Activated T-cell treated with anti-CD3 and anti-CD28 coated beads, Interleukin-2, amount 50 U/mL, for 24 hours (primary cell): ENCODE measurements at regions not wholly inside any gene's neighbourhood (a gene's known extent, or its start where the extent isn't known, plus 50 kb on each side); places are given as distances from the start of the nearest gene placed in this dataset.

Source experiments
- DNase-seq: peaks from one replicate; pipeline ENCODE4 v3.0.0-alpha.2; 2020
- H3K27ac Mint-ChIP-seq: 2 replicates; pipeline ENCODE4 v1.8.0; 2020; ENCODE audit warnings: mild to moderate bottlenecking, mixed read lengths
- H3K27me3 Mint-ChIP-seq: 2 replicates; pipeline ENCODE4 v1.8.0; 2020; ENCODE audit warnings: mixed read lengths
- H3K36me3 Mint-ChIP-seq: 2 replicates; pipeline ENCODE4 v1.8.0; 2020; ENCODE audit warnings: low read depth, mixed read lengths
- H3K4me1 Mint-ChIP-seq: 2 replicates; pipeline ENCODE4 v1.8.0; 2020; ENCODE audit warnings: low read depth, mixed read lengths
- H3K4me3 Mint-ChIP-seq: 2 replicates; pipeline ENCODE4 v1.8.0; 2020; ENCODE audit warnings: mild to moderate bottlenecking, moderate library complexity, mixed read lengths
- H3K9me3 Mint-ChIP-seq: 2 replicates; pipeline ENCODE4 v1.8.0; 2020; ENCODE audit warnings: mixed read lengths

- DNase-seq: no peak
- no peak overlapping the region for H3K27ac Mint-ChIP-seq
- no peaks in the 10 kb centered on the region for H3K27me3 Mint-ChIP-seq
- no peak overlapping the region for H3K4me3 Mint-ChIP-seq
- peaks cover 1% of the 10 kb centered on the region for H3K4me1 Mint-ChIP-seq
- H3K36me3 Mint-ChIP-seq: no peaks in the 10 kb centered on the region
- H3K9me3 Mint-ChIP-seq: peaks cover 6% of the 10 kb centered on the region
Measured at GRCh38 chr18:56258178-56258577, 380.2 kb downstream of the TXNL1 start.

GRCh38 chr18:56257205-56257604, 381.2 kb downstream of the TXNL1 start:
- DNase-seq: no peak
- H3K9me3 Mint-ChIP-seq: peaks cover 6% of the 10 kb centered on the region
- no peak overlapping the region for H3K4me3 Mint-ChIP-seq
- no peak overlapping the region for H3K27ac Mint-ChIP-seq
- no peaks in the 10 kb centered on the region for H3K36me3 Mint-ChIP-seq
- no peaks in the 10 kb centered on the region for H3K27me3 Mint-ChIP-seq
- H3K4me1 Mint-ChIP-seq: peaks cover 1% of the 10 kb centered on the region

- Mint-ChIP-seq H3K4me3 (no peak overlapping the region), H3K9me3 (peaks cover 6% of the 10 kb centered on the region), H3K27ac (no peak overlapping the region), H3K27me3 (no peaks in the 10 kb centered on the region), H3K4me1 (peaks cover 1% of the 10 kb centered on the region), H3K36me3 (no peaks in the 10 kb centered on the region)
- DNase-seq: no peak
Measured at GRCh38 chr18:56256659-56257058, 381.7 kb downstream of the TXNL1 start.

DNA sequence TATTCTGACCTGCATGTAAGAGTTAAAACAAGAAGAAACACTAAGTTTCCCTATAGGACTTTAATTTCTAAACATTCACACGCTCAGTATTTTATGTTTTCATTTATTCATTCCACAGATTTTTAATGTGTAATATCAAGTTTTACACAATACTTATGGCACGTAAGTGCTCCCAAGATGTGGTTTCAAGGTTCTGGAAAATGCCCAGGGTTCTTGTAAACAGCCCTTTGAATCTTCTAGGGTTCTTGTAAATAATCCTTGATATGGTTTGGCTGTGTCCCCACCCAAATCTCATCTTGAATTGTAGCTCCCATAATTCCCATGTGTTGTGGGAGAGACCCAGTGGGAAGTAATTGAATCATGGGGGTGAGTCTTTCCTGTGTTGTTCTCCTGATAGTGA, 383.0 kb downstream of the TXNL1 start:
- no peak for DNase-seq
- no peak overlapping the region for H3K4me3 Mint-ChIP-seq
- peaks cover 6% of the 10 kb centered on the region for H3K9me3 Mint-ChIP-seq
- H3K27ac Mint-ChIP-seq: no peak overlapping the region
- H3K4me1 Mint-ChIP-seq: peaks cover 1% of the 10 kb centered on the region
- no peaks in the 10 kb centered on the region for H3K27me3 Mint-ChIP-seq
- no peaks in the 10 kb centered on the region for H3K36me3 Mint-ChIP-seq

DNA sequence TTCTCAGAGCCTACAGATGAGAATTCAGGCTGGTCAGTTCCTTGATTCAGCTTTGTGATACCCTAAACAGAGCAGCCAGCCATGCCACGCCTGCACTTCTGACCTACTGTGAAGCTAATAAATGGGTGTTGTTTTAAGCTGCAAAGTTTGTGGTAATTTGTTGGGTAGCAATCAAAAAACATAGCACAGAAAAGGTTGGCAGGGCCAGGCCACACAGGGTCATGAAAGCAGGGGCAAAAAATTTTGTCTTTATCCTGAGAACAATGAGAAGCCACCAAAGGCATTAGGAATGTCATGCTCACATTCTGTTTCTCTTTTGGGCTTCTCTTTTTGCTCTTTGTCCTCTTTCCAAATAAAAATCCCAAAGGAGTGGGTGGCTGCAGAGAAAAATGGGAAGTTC, 385.9 kb downstream of the TXNL1 start:
- Mint-ChIP-seq H3K4me1 (peaks cover 3% of the 10 kb centered on the region), H3K36me3 (no peaks in the 10 kb centered on the region), H3K27ac (no peak overlapping the region), H3K4me3 (no peak overlapping the region), H3K9me3 (peaks cover 6% of the 10 kb centered on the region), H3K27me3 (no peaks in the 10 kb centered on the region)
- DNase-seq: no peak

GRCh38 chr18:56248610-56249235, 389.7 kb downstream of the TXNL1 start:
- Mint-ChIP-seq H3K27me3 (no peaks in the 10 kb centered on the region), H3K4me3 (no peak overlapping the region), H3K4me1 (peaks cover 2% of the 10 kb centered on the region), H3K27ac (no peak overlapping the region), H3K9me3 (no peaks in the 10 kb centered on the region), H3K36me3 (no peaks in the 10 kb centered on the region)
- no peak for DNase-seq

DNA sequence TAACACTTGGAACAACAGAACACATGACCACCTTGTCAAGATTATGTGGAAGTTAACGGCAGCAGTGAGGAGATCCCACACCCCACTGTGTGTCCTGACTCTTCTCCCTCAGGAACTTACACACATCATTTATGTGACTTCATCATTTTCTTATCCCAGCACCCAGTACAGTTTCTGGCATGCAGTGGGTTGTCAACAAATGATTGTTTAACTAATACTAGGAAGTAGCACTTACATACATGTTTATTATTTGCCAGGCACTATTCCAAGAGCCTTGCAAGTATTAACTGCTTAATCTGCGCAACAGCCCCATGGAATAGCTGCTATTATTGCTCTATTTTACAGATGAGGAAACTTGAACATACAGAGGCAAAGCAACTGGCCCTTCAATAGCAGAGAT, 391.5 kb downstream of the TXNL1 start:
- no peak for DNase-seq
- no peak overlapping the region for H3K4me3 Mint-ChIP-seq
- peaks cover 2% of the 10 kb centered on the region for H3K4me1 Mint-ChIP-seq

DNA sequence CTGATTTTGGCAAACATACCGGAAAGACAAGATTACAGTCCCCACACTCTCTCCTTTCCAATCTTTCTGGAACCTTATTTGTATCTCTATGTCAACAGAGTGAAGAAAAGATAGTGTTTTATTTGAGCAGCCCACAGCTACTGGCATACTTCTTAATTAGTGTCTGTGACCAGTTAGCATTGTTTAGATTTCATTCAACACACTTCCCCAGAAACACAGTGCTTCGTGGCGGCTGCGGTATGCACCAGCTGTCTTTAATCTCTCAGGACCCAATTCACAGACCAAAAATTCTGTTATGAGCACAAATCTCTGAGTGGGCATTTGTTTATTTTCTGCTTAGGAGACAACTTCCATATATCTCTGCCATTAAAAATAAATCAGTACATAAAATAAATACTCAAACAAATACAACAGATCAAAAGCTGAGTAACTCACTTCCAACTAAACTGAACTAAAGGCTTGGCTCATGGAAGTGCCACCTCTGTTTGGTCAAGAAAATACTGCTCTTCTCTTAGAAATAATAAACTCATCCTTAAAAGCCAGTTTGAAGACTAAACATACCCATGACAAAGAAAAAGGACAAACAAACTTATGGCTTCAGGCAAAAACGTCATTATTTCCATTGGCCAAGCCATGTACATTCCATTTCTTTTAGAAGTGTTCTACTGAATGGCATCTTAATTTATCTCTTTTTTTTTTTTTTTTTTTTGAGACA, 392.4 kb downstream of the TXNL1 start:
- Mint-ChIP-seq H3K27me3 (no peaks in the 10 kb centered on the region), H3K4me1 (peaks cover 2% of the 10 kb centered on the region), H3K4me3 (no peak overlapping the region), H3K9me3 (no peaks in the 10 kb centered on the region), H3K27ac (no peak overlapping the region), H3K36me3 (no peaks in the 10 kb centered on the region)
- DNase-seq: no peak

More for the DNA sequence above, 391.5 kb downstream of the TXNL1 start:
- no peaks in the 10 kb centered on the region for H3K27me3 Mint-ChIP-seq
- no peak overlapping the region for H3K27ac Mint-ChIP-seq
- H3K36me3 Mint-ChIP-seq: no peaks in the 10 kb centered on the region
- no peaks in the 10 kb centered on the region for H3K9me3 Mint-ChIP-seq

DNA sequence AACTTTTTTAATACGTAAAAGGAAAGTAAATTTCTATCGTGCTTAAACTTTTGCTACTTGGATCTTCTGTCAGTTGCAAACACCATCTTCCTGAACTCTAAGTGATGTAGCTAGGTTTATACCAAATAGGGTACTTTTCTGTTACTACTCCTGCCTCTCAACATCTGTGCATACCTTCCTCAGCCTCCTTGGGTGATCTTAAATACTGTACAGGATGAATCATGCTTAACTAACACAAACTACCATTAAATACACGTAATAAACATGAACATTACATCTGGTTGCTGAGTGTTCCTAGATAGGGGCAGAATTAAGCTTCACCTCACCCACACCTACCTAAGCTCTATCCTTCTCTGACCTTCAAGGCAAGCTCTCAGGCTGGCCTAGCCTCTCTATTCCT, 398.0 kb downstream of the TXNL1 start:
- no peak overlapping the region for H3K27ac Mint-ChIP-seq
- no peaks in the 10 kb centered on the region for H3K4me1 Mint-ChIP-seq
- no peaks in the 10 kb centered on the region for H3K27me3 Mint-ChIP-seq
- no peak overlapping the region for H3K4me3 Mint-ChIP-seq
- no peaks in the 10 kb centered on the region for H3K9me3 Mint-ChIP-seq
- no peaks in the 10 kb centered on the region for H3K36me3 Mint-ChIP-seq
- DNase-seq: no peak

DNA sequence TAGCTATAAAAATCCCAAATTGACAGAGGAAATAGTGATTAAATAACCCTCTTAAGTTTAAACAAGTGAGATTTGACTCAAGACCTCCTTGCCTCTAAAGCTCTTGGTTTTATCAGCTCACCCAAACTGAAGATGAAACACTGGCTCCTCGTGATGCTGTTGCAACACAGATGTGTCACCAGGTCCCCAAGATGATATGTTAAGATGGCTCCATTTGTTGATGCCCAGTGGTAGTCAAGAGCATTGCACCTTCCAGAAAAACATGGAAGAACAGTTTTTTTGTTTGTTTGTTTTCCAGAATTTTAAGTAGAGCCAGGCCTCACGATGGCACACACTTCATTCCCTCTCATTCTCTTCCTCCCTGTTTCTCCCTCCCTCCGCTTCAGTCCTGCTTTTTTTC, 399.8 kb downstream of the TXNL1 start:
- peaks cover 3% of the 10 kb centered on the region for H3K9me3 Mint-ChIP-seq
- H3K36me3 Mint-ChIP-seq: no peaks in the 10 kb centered on the region
- no peaks in the 10 kb centered on the region for H3K4me1 Mint-ChIP-seq
- DNase-seq: no peak
- H3K4me3 Mint-ChIP-seq: no peak overlapping the region
- H3K27ac Mint-ChIP-seq: no peak overlapping the region
- H3K27me3 Mint-ChIP-seq: peaks cover 4% of the 10 kb centered on the region

DNA sequence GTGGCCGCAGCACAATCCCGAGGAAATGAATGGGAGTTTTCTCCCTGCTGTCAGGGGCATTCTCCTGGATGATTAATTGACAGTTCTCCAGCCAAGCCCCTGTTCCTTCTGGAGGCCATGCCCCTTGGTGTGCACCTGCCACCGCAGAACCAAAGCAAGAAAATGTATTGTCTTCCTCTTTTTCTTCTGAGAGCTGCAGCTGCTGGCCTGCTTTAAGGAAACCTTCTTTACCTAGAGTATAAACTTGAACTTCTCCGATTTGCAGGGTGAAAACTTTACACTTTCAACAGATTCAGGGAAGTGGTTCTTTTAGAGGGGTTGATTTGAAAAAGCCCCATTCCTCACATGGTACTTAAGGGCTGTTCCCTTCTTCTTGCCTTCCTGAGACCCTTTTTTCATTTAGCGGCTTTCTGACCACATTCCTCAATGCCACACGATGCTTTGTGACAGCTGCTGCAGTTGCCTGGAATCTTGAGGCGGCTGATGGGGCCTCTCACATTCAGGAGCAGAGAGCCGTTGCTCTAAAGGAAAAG, 402.8 kb downstream of the TXNL1 start:
- Mint-ChIP-seq H3K4me1 (no peaks in the 10 kb centered on the region), H3K9me3 (peaks cover 4% of the 10 kb centered on the region), H3K4me3 (no peak overlapping the region), H3K27ac (no peak overlapping the region), H3K27me3 (peaks cover 4% of the 10 kb centered on the region), H3K36me3 (no peaks in the 10 kb centered on the region)
- no peak for DNase-seq

- H3K4me1 Mint-ChIP-seq: no peaks in the 10 kb centered on the region
- peaks cover 8% of the 10 kb centered on the region for H3K9me3 Mint-ChIP-seq
- no peak overlapping the region for H3K27ac Mint-ChIP-seq
- H3K36me3 Mint-ChIP-seq: no peaks in the 10 kb centered on the region
- no peak for DNase-seq
- H3K4me3 Mint-ChIP-seq: no peak overlapping the region
- peaks cover 4% of the 10 kb centered on the region for H3K27me3 Mint-ChIP-seq
Measured at GRCh38 chr18:56235071-56235470, 403.3 kb downstream of the TXNL1 start.

DNA sequence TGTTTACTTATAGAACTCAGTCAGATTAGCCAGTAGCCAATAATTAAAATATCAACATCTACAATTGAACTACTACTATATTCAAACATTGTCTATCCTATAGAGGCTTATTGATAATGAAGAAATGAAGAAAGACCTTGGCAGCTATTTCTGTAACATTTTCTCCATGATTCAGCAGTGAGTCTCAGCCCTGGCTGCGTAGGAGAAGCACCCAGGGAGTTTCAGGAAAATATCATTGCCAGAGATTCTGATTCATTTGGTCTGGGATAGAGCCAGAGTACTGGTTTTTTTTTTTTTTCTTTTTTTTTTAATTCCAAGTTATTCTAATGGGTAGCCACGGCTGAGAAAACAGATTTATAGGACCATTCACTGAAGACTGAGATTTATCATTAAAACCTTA, 404.8 kb downstream of the TXNL1 start:
- Mint-ChIP-seq H3K9me3 (peaks cover 8% of the 10 kb centered on the region), H3K4me3 (no peak overlapping the region), H3K27ac (no peak overlapping the region), H3K36me3 (no peaks in the 10 kb centered on the region), H3K27me3 (peaks cover 4% of the 10 kb centered on the region), H3K4me1 (no peaks in the 10 kb centered on the region)
- no peak for DNase-seq

GRCh38 chr18:56226025-56226424, 412.4 kb downstream of the TXNL1 start:
- Mint-ChIP-seq H3K4me3 (no peak overlapping the region), H3K4me1 (no peaks in the 10 kb centered on the region), H3K27ac (no peak overlapping the region), H3K27me3 (no peaks in the 10 kb centered on the region), H3K9me3 (peaks cover 5% of the 10 kb centered on the region), H3K36me3 (no peaks in the 10 kb centered on the region)
- no peak for DNase-seq
